Natural killer cell (primary cell): ENCODE measurements at regions not wholly inside any gene's neighbourhood (a gene's known extent, or its start where the extent isn't known, plus 50 kb on each side); places are given as distances from the start of the nearest gene placed in this dataset.

Experiments used
- ATAC-seq, 3 donors: fragments of 150-1000 bp in 2 of 3; fragments of 200-7000 bp in 1 of 3; cut with Tn5 transposase; 1 replicate in 1 of 3; 2 replicates in 2 of 3; pipeline ENCODE4 v1.10.0; 2021; ENCODE audit warnings: mild to moderate bottlenecking in 2 of 3, moderate library complexity in 2 of 3
- DNase-seq, 2 donors: peaks; one replicate each; pipeline versions ENCODE4 v3.0.0 to v3.0.0-alpha.2; 2013 to 2021; ENCODE audit warnings: mixed read lengths in 1 of 2
- H3K27ac ChIP-seq: one replicate; pipeline ENCODE4 v1.5.1; 2013; ENCODE audit warnings: mild to moderate bottlenecking, low read length
- H3K27me3 ChIP-seq: one replicate; pipeline ENCODE4 v1.6.1; 2013; ENCODE audit warnings: low read length; ENCODE audit not compliant: control insufficient read depth, insufficient read depth
- H3K36me3 ChIP-seq: one replicate; pipeline ENCODE4 v1.6.1; 2013; ENCODE audit warnings: low read length; ENCODE audit not compliant: control insufficient read depth, insufficient read depth
- H3K4me1 ChIP-seq: one replicate; pipeline ENCODE4 v1.6.1; 2013; ENCODE audit warnings: low read length; ENCODE audit not compliant: control insufficient read depth, insufficient read depth
- H3K4me3 ChIP-seq: one replicate; pipeline ENCODE4 v1.5.1; 2013; ENCODE audit warnings: low read length
- H3K9me3 ChIP-seq: one replicate; pipeline ENCODE4 v1.6.1; 2013; ENCODE audit warnings: low read length; ENCODE audit not compliant: control insufficient read depth, insufficient read depth
- H3K27ac Mint-ChIP-seq, 2 donors: one replicate each; pipeline ENCODE4 v1.8.0; 2022; ENCODE audit warnings: mild to moderate bottlenecking in 2 of 2, mixed read lengths in 2 of 2, moderate library complexity in 1 of 2
- H3K27me3 Mint-ChIP-seq, 2 donors: one replicate each; pipeline ENCODE4 v1.8.0; 2022; ENCODE audit warnings: low read depth in 2 of 2, mixed read lengths in 2 of 2
- H3K36me3 Mint-ChIP-seq: one replicate; pipeline ENCODE4 v1.8.0; 2022; ENCODE audit warnings: mixed read lengths
- H3K4me1 Mint-ChIP-seq, 2 donors: one replicate each; pipeline ENCODE4 v1.8.0; 2022; ENCODE audit warnings: mixed read lengths in 2 of 2
- H3K4me3 Mint-ChIP-seq: one replicate; pipeline ENCODE4 v1.8.0; 2022; ENCODE audit warnings: mild to moderate bottlenecking, moderate library complexity, mixed read lengths
- H3K9me3 Mint-ChIP-seq, 2 donors: one replicate each; pipeline ENCODE4 v1.8.0; 2022; ENCODE audit warnings: mixed read lengths in 2 of 2
- WGBS: methylation state at CpG from one replicate; pipeline ENCODE4 v1.1.7; 2013; ENCODE audit warnings: missing lambda C conversion rate; ENCODE audit not compliant: insufficient coverage; 5-methylcytosine and 5-hydroxymethylcytosine counted together
- intact Hi-C: fragments of 100-400 bp; cut with micrococcal nuclease; formaldehyde crosslinking; loops from one replicate; pipeline ENCODE4 v1.14.2; 2022
- TF ChIP-seq, protein P1 (sequence below): fragments of 200-600 bp; IDR thresholded peaks from one replicate; pipeline ENCODE4 v1.8.0; 2022; ENCODE audit warnings: antibody characterized with exemption

DNA sequence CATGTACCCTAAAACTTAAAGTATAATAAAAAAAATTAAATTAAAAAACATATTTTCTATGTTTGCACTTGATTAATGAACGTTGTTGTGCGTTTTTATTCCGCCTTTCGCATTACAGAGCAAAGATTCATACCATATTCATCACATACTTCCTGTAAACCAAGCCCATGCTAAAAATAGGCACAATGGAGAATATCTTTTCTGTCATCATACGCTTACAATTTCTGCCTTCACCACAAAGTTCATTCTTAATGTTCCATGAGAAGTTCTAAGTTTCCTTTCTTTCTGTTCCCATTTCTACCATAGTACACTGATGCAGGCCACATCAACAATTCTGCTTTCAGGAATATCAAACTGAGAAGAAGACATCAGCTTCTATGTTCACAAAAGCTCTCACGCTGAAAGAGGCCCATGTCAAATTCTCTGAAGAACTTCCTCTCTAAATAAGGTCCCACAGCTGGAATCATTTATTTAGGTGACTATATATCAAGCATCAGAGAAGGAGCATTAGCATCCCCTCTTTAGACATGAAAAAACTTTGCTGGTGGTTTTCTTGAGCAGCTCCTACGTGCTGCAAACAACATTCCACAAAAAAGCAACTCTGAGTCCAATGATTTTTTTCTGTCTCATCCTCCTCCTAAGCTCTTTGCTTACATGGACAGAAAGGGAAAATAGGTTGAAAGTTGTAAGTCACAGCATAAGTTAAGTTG is 456.4 kb downstream of the CDH10 start:
- Mint-ChIP-seq H3K4me3 (no peak overlapping the region), H3K9me3 (peaks cover 11 to 16% of the 10 kb centered on the region in 2 donors), H3K36me3 (peaks cover 6% of the 10 kb centered on the region), H3K4me1 (no peaks in the 10 kb centered on the region), H3K27ac (no peak overlapping the region), H3K27me3 (no peaks in the 10 kb centered on the region)
- no peak for ATAC-seq
- Histone ChIP-seq H3K4me1 (no peaks in the 10 kb centered on the region), H3K9me3 (peaks cover 7% of the 10 kb centered on the region), H3K27ac (no peak overlapping the region), H3K27me3 (no peaks in the 10 kb centered on the region), H3K36me3 (no peaks in the 10 kb centered on the region), H3K4me3 (no peak overlapping the region)
- TF ChIP-seq, protein P1, sequence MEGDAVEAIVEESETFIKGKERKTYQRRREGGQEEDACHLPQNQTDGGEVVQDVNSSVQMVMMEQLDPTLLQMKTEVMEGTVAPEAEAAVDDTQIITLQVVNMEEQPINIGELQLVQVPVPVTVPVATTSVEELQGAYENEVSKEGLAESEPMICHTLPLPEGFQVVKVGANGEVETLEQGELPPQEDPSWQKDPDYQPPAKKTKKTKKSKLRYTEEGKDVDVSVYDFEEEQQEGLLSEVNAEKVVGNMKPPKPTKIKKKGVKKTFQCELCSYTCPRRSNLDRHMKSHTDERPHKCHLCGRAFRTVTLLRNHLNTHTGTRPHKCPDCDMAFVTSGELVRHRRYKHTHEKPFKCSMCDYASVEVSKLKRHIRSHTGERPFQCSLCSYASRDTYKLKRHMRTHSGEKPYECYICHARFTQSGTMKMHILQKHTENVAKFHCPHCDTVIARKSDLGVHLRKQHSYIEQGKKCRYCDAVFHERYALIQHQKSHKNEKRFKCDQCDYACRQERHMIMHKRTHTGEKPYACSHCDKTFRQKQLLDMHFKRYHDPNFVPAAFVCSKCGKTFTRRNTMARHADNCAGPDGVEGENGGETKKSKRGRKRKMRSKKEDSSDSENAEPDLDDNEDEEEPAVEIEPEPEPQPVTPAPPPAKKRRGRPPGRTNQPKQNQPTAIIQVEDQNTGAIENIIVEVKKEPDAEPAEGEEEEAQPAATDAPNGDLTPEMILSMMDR = no peak
- WGBS = 71% methylated on average over 7 of the region's 7 CpGs
- DNase-seq = no peak
- intact Hi-C loops = no loop called here

GRCh38 chr5:24196789-24197188 is 448.0 kb downstream of the CDH10 start:
- intact Hi-C loops = no loop called here
- no peak for ATAC-seq

GRCh38 chr5:24208686-24209106 is 436.1 kb downstream of the CDH10 start:
- H3K27me3 ChIP-seq = no peaks in the 10 kb centered on the region
- no peaks in the 10 kb centered on the region for H3K4me1 ChIP-seq
- no peak for DNase-seq
- H3K9me3 Mint-ChIP-seq = peaks cover 13 to 22% of the 10 kb centered on the region in 2 donors
- H3K4me3 Mint-ChIP-seq = no peak overlapping the region
- peaks cover 18% of the 10 kb centered on the region for H3K36me3 Mint-ChIP-seq
- TF ChIP-seq, protein P1 = no peak
- WGBS = 90% methylated on average over 4 of the region's 4 CpGs
- no peaks in the 10 kb centered on the region for H3K36me3 ChIP-seq
- no peak overlapping the region for H3K27ac ChIP-seq
- no peak overlapping the region for H3K27ac Mint-ChIP-seq
- no peak overlapping the region for H3K4me3 ChIP-seq
- ATAC-seq = no peak
- peaks cover 5% of the 10 kb centered on the region for H3K9me3 ChIP-seq
- intact Hi-C loops = no loop called here
- no peaks in the 10 kb centered on the region for H3K4me1 Mint-ChIP-seq
- H3K27me3 Mint-ChIP-seq = no peaks in the 10 kb centered on the region

More at GRCh38 chr5:24196789-24197188, 448.0 kb downstream of the CDH10 start:
- no peaks in the 10 kb centered on the region for H3K36me3 ChIP-seq
- no peak overlapping the region for H3K4me3 ChIP-seq
- TF ChIP-seq, protein P1 = no peak
- no peak for DNase-seq
- H3K9me3 ChIP-seq = peaks cover 6% of the 10 kb centered on the region
- H3K27me3 ChIP-seq = no peaks in the 10 kb centered on the region
- H3K4me1 ChIP-seq = no peaks in the 10 kb centered on the region
- H3K36me3 Mint-ChIP-seq = no peaks in the 10 kb centered on the region
- no peaks in the 10 kb centered on the region for H3K27me3 Mint-ChIP-seq
- H3K4me1 Mint-ChIP-seq = no peaks in the 10 kb centered on the region
- peaks cover 17 to 28% of the 10 kb centered on the region in 2 donors for H3K9me3 Mint-ChIP-seq
- H3K27ac Mint-ChIP-seq = no peak overlapping the region
- H3K27ac ChIP-seq = no peak overlapping the region
- 83% methylated on average over 1 of the region's 2 CpGs for WGBS
- no peak overlapping the region for H3K4me3 Mint-ChIP-seq

DNA sequence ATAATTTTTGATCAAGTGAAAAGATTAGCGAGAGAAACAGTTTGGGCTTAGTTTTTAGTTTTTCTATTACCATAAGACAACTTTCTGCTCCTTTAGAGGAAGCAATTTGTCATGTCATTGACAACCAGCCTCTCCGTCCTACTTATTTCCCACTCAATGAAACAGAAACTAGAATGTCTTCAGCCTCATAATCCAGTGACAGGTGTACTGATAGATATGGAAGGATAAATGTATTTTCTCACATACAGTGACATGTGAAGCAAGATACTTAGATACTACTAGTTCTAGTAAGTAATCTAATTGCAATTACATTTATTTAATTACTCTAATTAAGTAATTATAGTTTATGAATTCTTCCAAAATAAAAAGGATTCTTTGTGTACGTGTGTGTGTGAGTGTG is 429.7 kb downstream of the CDH10 start:
- no peaks in the 10 kb centered on the region for H3K36me3 ChIP-seq
- Mint-ChIP-seq H3K27ac (no peak overlapping the region), H3K9me3 (peaks cover 10 to 20% of the 10 kb centered on the region in 2 donors), H3K4me3 (no peak overlapping the region), H3K4me1 (no peaks in the 10 kb centered on the region), H3K36me3 (peaks cover 11% of the 10 kb centered on the region), H3K27me3 (no peaks in the 10 kb centered on the region)
- DNase-seq (no peak), ATAC-seq (no peak)
- WGBS = no CpG with 5 or more reads among the region's 3 CpGs
- intact Hi-C loops = no loop called here
- H3K4me1 ChIP-seq = no peaks in the 10 kb centered on the region
- TF ChIP-seq, protein P1 = no peak
- no peak overlapping the region for H3K4me3 ChIP-seq
- H3K27me3 ChIP-seq = no peaks in the 10 kb centered on the region
- no peak overlapping the region for H3K27ac ChIP-seq
- peaks cover 3% of the 10 kb centered on the region for H3K9me3 ChIP-seq
